B cell (primary cell): ENCODE measurements at regions not wholly inside any gene's neighbourhood (a gene's known extent, or its start where the extent isn't known, plus 50 kb on each side); places are given as distances from the start of the nearest gene placed in this dataset.

Source experiments
- ATAC-seq: fragments of 200-7000 bp; cut with Tn5 transposase; one replicate; pipeline ENCODE4 v1.10.0; 2021; ENCODE audit warnings: low read depth, mild to moderate bottlenecking, moderate number of reproducible peaks, moderate library complexity
- CTCF ChIA-PET: fragments of 350-600 bp; sonication (Branson Sonifier 250); formaldehyde crosslinking; loops from one replicate; lab custom pipeline; 2021; ENCODE audit warnings: antibody characterized with exemption, inconsistent platforms; lab: Charles Lee
- POLR2A ChIA-PET: fragments of 350-600 bp; sonication (Branson Sonifier 250); formaldehyde crosslinking; loops from one replicate; lab custom pipeline; 2021; ENCODE audit warnings: antibody characterized with exemption; lab: Charles Lee
- DNase-seq: peaks from one replicate; pipeline ENCODE4 v3.0.0; 2013
- H2AFZ ChIP-seq: 2 replicates; pipeline ENCODE4 v1.6.1; 2012; ENCODE audit warnings: mild to moderate bottlenecking, low read depth, low read length; ENCODE audit not compliant: insufficient read depth, poor library complexity, severe bottlenecking
- H3K27ac ChIP-seq, 2 donors: 1 replicate in 1 of 2; 2 replicates in 1 of 2; pipeline ENCODE4 v1.5.1; 2012 to 2013; ENCODE audit warnings: low read length in 2 of 2, mild to moderate bottlenecking in 2 of 2, moderate library complexity in 1 of 2
- H3K27me3 ChIP-seq, 4 experiments: fragments of 200-600 bp in 1 of 4; sonication (generic) in 1 of 4; replicated peaks in 1 of 4; 1 replicate in 2 of 4; 2 replicates in 2 of 4; pipeline versions ENCODE4 v1.6.1 to v1.7.0; 2013 to 2016; ENCODE audit warnings: low read length in 3 of 4, mild to moderate bottlenecking in 2 of 4, mixed read lengths in 1 of 4, moderate library complexity in 1 of 4; ENCODE audit not compliant: insufficient read depth in 4 of 4, control insufficient read depth in 3 of 4; ENCODE audit errors: control extremely low read depth in 1 of 4
- H3K36me3 ChIP-seq, 2 experiments: replicated peaks in 1 of 2; 1 replicate in 1 of 2; 2 replicates in 1 of 2; pipeline versions ENCODE4 v1.6.1 to v1.7.1; 2013; ENCODE audit warnings: low read length in 1 of 2; ENCODE audit not compliant: insufficient read depth in 2 of 2, control insufficient read depth in 1 of 2; ENCODE audit errors: control extremely low read depth in 1 of 2, extremely low read depth in 1 of 2
- H3K4me1 ChIP-seq, 2 donors: fragments of 200-600 bp in 1 of 2; sonication (generic) in 1 of 2; 1 replicate in 1 of 2; 2 replicates in 1 of 2; pipeline versions ENCODE4 v1.5.1 to v1.6.1; 2013 to 2017; ENCODE audit warnings: low read length in 2 of 2; ENCODE audit not compliant: control insufficient read depth in 2 of 2, insufficient read depth in 2 of 2
- H3K4me2 ChIP-seq: replicated peaks from 2 replicates; pipeline ENCODE3; 2012; ENCODE audit warnings: mild to moderate bottlenecking, low read depth, low read length; ENCODE audit not compliant: poor library complexity, severe bottlenecking
- H3K4me3 ChIP-seq, 5 experiments: fragments of 200-600 bp in 1 of 5; sonication (generic) in 1 of 5; 1 replicate in 3 of 5; 2 replicates in 2 of 5; pipeline versions ENCODE4 v1.5.1 to v1.7.0; 2011 to 2016; ENCODE audit warnings: low read length in 4 of 5, mild to moderate bottlenecking in 4 of 5, low read depth in 2 of 5, control low read depth in 1 of 5, moderate library complexity in 1 of 5; ENCODE audit not compliant: insufficient read depth in 1 of 5; ENCODE audit errors: control extremely low read depth in 1 of 5, extremely low read depth in 1 of 5
- H3K79me2 ChIP-seq: fragments of 200-600 bp; sonication (generic); one replicate; pipeline ENCODE4 v1.6.0; 2016; ENCODE audit warnings: low read length; ENCODE audit not compliant: control insufficient read depth, insufficient read depth
- H3K9ac ChIP-seq: fragments of 200-600 bp; sonication (generic); 2 replicates; pipeline ENCODE4 v1.6.1; 2017; ENCODE audit warnings: mild to moderate bottlenecking, low read length, moderate library complexity
- H3K9me3 ChIP-seq, 3 donors: one replicate each; pipeline versions ENCODE4 v1.6.1 to v1.7.1; 2013; ENCODE audit warnings: low read length in 2 of 3; ENCODE audit not compliant: control insufficient read depth in 2 of 3, insufficient read depth in 1 of 3; ENCODE audit errors: control extremely low read depth in 1 of 3
- H4K20me1 ChIP-seq: 2 replicates; pipeline ENCODE4 v1.6.0; 2012; ENCODE audit warnings: mild to moderate bottlenecking, low read length; ENCODE audit not compliant: insufficient read depth, control insufficient read depth, poor library complexity, severe bottlenecking
- H3K27ac Mint-ChIP-seq: one replicate; pipeline ENCODE4 v1.8.0; 2021; ENCODE audit warnings: mixed read lengths
- H3K27me3 Mint-ChIP-seq: one replicate; pipeline ENCODE4 v1.8.0; 2021; ENCODE audit warnings: mixed read lengths
- H3K4me1 Mint-ChIP-seq: one replicate; pipeline ENCODE4 v1.8.0; 2021; ENCODE audit warnings: mixed read lengths
- H3K4me3 Mint-ChIP-seq: one replicate; pipeline ENCODE4 v1.8.0; 2021; ENCODE audit warnings: mixed read lengths
- H3K9me3 Mint-ChIP-seq: one replicate; pipeline ENCODE4 v1.8.0; 2022; ENCODE audit warnings: mixed read lengths; ENCODE audit not compliant: insufficient read depth
- CTCF ChIP-seq: fragments of 200-600 bp; IDR thresholded peaks from one replicate; pipeline ENCODE4 v1.8.0; 2022; ENCODE audit warnings: antibody characterized with exemption, mild to moderate bottlenecking
- EZH2 ChIP-seq: IDR thresholded peaks from 2 replicates; pipeline ENCODE4 v1.6.1; 2012; ENCODE audit warnings: borderline replicate concordance, low read depth, mild to moderate bottlenecking, moderate library complexity, low read length; ENCODE audit not compliant: insufficient read depth, poor library complexity, severe bottlenecking
- WGBS: methylation state at CpG from one replicate; pipeline ENCODE4 v1.1.5; 2013; ENCODE audit warnings: missing lambda C conversion rate; ENCODE audit not compliant: insufficient coverage; 5-methylcytosine and 5-hydroxymethylcytosine counted together
- intact Hi-C: fragments of 100-400 bp; cut with micrococcal nuclease; formaldehyde crosslinking; loops from one replicate; pipeline ENCODE4 v1.10.0; 2022

GRCh38 chr2:21223618-21224017 lies 99.8 kb downstream of the TDRD15 start:
- Histone ChIP-seq H4K20me1 (no peaks in the 10 kb centered on the region), H3K27me3 (no peaks in the 10 kb centered on the region), H3K4me3 (no peak overlapping the region), H3K4me2 (no peak overlapping the region), H3K36me3 (no peaks in the 10 kb centered on the region), H3K79me2 (no peaks in the 10 kb centered on the region), H2AFZ (no peak overlapping the region), H3K27ac (no peak overlapping the region), H3K9ac (no peak overlapping the region), H3K9me3 (no peaks in the 10 kb centered on the region), H3K4me1 (no peaks in the 10 kb centered on the region)
- DNase-seq (no peak), ATAC-seq (no peak)
- no peaks in the 10 kb centered on the region for H3K4me1 Mint-ChIP-seq
- no peak for TF ChIP-seq EZH2
- TF ChIP-seq CTCF: no peak
- H3K27me3 Mint-ChIP-seq: peaks cover 5% of the 10 kb centered on the region
- H3K4me3 Mint-ChIP-seq: no peak overlapping the region
- H3K9me3 Mint-ChIP-seq: no peaks in the 10 kb centered on the region
- WGBS: 80% methylated on average over 4 of the region's 5 CpGs
- ChIA-PET POLR2A (no interaction called here), CTCF (no interaction called here)
- no peak overlapping the region for H3K27ac Mint-ChIP-seq
- intact Hi-C loops: no loop called here

DNA sequence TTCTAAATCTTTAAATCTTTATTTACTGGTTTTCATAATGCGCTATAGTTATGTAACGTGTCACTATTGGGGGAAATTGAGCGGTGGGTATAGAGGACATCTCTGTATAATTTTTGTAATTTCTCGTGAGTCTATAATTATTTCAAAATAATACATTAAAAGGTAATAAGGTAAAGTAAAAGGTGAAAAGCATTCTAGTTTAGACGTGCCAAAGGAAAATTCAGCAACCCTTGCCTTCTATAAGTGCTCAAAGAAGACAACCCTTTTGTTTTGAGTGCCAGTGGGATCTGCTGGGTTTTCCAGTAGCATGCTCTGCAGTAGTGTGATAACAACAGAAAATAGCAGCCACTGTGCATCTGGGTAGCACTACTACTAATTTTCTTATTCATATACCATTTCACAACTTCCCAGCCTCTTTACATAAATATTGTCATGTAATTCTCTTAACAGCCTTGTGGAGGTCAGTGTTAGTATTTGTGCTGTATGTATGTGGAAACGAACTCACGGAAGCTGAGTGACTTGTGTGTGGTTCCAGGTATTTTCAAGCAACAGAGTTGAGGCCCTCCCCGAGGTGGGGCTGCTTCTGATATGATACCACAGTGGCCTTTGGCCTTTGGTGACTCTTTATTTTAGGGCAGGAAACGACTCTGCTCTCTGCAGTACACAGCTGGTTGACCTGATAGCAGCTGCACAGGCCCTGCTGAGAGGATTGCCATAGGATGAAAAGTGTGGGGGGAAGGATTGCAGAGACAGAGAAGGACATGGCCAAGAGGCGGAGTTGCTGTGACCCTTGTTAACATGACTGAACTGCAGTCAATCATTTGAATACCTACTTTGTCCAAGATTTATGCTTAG lies 104.5 kb downstream of the TDRD15 start:
- H3K4me2 ChIP-seq: no peak overlapping the region
- no peaks in the 10 kb centered on the region for H4K20me1 ChIP-seq
- 52% methylated on average over 4 of the region's 10 CpGs for WGBS
- Mint-ChIP-seq H3K27me3 (no peaks in the 10 kb centered on the region), H3K4me3 (no peak overlapping the region), H3K27ac (no peak overlapping the region), H3K4me1 (peaks cover 21% of the 10 kb centered on the region), H3K9me3 (no peaks in the 10 kb centered on the region)
- ChIA-PET POLR2A (no interaction called here), CTCF (no interaction called here)
- H3K27ac ChIP-seq: no peak overlapping the region
- no peak overlapping the region for H3K4me3 ChIP-seq
- no peak overlapping the region for H2AFZ ChIP-seq
- intact Hi-C loops: no loop called here
- H3K27me3 ChIP-seq: no peaks in the 10 kb centered on the region
- H3K9ac ChIP-seq: no peak overlapping the region
- TF ChIP-seq EZH2: no peak
- H3K4me1 ChIP-seq: peaks cover 11 to 13% of the 10 kb centered on the region in 2 donors
- DNase-seq (no peak), ATAC-seq (no peak)
- H3K79me2 ChIP-seq: no peaks in the 10 kb centered on the region
- no peaks in the 10 kb centered on the region for H3K9me3 ChIP-seq
- no peaks in the 10 kb centered on the region for H3K36me3 ChIP-seq
